Fibroblast of the aortic adventitia (primary cell): ENCODE measurements at regions not wholly inside any gene's neighbourhood (a gene's known extent, or its start where the extent isn't known, plus 50 kb on each side); places are given as distances from the start of the nearest gene placed in this dataset.

Experiments used
- DNase-seq: peaks from one replicate; pipeline ENCODE4 v3.0.0-alpha.2; 2010; ENCODE audit warnings: low read depth
- H3K4me3 ChIP-seq: 2 replicates; pipeline ENCODE4 v1.5.1; 2011; ENCODE audit warnings: low read depth, mild to moderate bottlenecking, control low read depth, low read length, moderate library complexity
- CTCF ChIP-seq: IDR thresholded peaks from 2 replicates; pipeline ENCODE4 v1.5.1; 2011; ENCODE audit warnings: mild to moderate bottlenecking, low read length, control low read depth, inconsistent platforms; ENCODE audit not compliant: insufficient read depth

GRCh38 chr6:132977413-132977812 is 163.0 kb downstream of the RPS12 start:
- no peak for DNase-seq
- no peak for TF ChIP-seq CTCF
- no peak overlapping the region for H3K4me3 ChIP-seq

- DNase-seq: no peak
- no peak for TF ChIP-seq CTCF
- H3K4me3 ChIP-seq: no peak overlapping the region
Measured at GRCh38 chr6:132978685-132979084, 164.3 kb downstream of the RPS12 start.

- TF ChIP-seq CTCF: no peak
- no peak overlapping the region for H3K4me3 ChIP-seq
- no peak for DNase-seq
Measured at GRCh38 chr6:132993738-132994137, 179.4 kb downstream of the RPS12 start.

GRCh38 chr6:132995009-132995408 is 180.6 kb downstream of the RPS12 start:
- TF ChIP-seq CTCF: no peak
- DNase-seq: no peak
- H3K4me3 ChIP-seq: no peak overlapping the region

GRCh38 chr6:132995432-132995831 is 181.1 kb downstream of the RPS12 start:
- TF ChIP-seq CTCF: no peak
- no peak overlapping the region for H3K4me3 ChIP-seq
- DNase-seq: no peak

GRCh38 chr6:132998418-132998817 is 184.0 kb downstream of the RPS12 start:
- TF ChIP-seq CTCF: no peak
- no peak overlapping the region for H3K4me3 ChIP-seq
- DNase-seq: no peak

- DNase-seq: no peak
- no peak overlapping the region for H3K4me3 ChIP-seq
- no peak for TF ChIP-seq CTCF
Measured at GRCh38 chr6:133001040-133001565, 186.7 kb downstream of the RPS12 start.
